ENCODE measurements at regions not wholly inside any gene's neighbourhood (a gene's known extent, or its start where the extent isn't known, plus 50 kb on each side); places are given as distances from the start of the nearest gene placed in this dataset.

DNA sequence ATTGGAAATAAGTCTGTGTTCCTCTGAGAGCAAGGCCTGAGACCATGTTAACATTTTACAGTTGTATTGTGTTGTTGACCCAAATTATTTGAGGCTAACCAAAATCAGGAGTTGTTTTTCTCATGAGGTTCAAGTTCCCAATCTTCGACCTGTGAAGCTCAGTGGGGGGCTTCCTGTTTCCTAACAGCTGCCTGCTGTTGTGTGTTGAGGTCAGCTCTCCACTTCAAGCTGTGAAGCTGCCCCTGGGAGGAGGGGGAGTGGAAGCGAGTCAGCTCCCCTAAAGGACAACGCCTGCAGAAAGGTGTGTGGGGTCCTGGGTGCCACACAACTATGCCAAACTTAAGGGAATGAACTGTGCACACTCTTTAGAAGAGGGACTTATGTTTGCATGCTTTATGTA, 295.5 kb downstream of the IRX1 start:
- DNase-seq: no peak

DNA sequence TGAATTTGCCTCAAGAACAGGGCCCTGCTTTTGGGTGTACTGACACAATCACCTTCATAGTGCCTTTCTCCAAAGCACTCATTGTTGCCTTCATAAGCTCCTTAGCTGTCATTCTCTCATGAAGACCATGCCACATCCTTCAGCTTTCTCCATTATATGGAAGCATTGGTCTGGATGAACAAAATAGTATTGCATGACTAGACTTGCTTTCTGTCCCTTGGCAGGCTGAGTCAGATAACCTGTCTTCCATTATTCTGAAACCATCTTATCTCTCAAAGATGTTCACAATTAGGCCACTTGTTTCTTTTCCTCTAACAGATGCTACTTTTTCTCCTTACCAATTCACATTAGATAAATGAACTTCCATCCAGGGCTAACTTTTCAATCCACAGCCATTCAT, 297.9 kb downstream of the IRX1 start:
- DNase-seq: no peak

DNA sequence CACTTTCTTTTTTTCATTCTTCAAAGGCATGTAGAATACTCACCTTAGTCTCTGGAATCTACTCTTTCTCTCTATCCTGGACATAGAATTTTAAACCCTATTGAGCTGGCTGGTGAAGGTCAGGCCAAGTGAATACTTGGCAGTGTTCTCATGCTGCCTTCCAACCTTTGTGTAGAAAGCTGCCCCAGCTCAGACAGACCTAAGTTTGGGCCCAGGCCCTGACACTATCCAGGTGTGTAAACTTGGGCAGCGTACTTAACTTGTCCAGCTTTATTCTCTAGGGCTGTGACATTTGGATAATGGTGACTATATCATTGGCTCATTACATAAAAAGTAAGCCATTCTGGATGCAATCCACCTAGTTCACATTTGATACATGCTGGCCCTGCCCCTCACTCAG, 298.3 kb downstream of the IRX1 start:
- DNase-seq: no peak

DNA sequence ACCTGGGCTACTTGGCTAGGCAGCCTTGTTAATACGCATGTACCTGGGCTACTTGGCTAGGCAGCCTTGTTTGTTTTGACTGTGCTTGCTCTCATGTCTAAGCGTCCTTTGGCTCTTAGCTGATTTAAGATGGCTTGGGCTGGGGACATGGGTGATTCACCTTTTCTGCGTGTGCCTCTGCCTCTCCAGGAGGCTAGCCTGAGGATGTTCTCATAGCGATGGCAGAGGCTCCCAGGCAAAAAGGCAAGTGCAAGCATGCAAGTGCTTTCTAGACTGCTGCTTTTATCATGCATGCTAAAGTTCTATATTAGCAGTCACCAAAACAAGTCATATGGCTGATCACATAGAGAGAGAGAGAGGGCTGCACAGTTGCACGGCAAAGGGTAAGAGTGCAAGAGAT, 300.5 kb downstream of the IRX1 start:
- DNase-seq: no peak

DNA sequence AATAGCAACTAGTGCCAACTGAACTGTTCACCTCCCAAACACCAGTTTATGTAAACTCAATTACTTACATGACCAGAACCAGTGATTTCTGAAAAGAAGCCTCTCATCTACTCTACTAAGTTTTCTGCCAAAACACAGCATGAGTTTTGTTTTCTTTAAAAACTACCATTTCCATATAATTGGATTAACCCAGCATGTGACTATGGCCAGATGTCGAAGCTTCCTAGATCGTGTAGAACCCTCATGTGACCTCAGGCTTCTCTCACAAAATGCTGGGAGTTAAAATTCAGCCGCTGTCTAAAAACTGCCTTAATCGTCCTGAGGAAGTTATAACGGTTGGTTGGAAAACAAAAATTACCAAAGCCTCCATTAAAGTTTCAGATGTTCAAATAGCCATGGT, 303.5 kb downstream of the IRX1 start:
- no peak for DNase-seq

DNA sequence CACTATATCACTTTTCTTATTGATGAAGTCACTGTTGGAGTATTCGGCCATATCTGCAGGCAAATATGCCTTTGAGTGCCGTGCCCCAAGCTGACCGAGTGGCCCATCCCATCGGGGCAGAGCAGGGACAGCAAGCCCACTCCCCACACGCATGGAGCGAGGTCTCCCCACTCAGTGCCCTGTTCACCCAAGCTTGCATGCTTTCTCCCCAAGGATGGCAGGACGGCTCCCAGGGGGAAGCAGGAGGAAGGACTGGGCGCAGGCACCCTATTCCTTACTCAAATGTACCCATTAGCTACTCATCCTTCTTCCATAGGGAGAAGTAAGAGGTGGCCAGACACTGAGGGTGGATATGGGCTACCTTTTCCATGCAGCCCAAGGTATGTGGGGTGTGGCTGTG, 309.0 kb downstream of the IRX1 start:
- DNase-seq: no peak

DNA sequence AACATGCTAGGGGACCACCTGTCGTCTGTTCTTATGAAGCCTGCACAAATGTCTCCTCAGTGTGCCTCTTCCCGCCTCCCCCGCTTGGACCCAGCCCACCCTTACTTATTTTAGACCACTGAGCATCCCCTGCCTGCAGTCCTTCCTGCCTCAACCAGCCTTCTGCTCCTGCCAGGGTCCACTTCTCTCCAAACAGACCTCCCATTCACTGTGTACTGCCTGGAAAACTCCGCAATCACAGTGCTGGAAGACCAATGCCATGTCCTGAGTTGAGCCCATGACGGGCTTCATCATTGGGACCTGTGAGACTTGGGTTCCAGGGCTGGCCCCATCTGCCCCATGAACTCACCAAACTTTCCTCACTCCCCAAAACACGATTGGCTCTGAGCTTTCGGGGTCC, 309.4 kb downstream of the IRX1 start:
- DNase-seq: no peak

DNA sequence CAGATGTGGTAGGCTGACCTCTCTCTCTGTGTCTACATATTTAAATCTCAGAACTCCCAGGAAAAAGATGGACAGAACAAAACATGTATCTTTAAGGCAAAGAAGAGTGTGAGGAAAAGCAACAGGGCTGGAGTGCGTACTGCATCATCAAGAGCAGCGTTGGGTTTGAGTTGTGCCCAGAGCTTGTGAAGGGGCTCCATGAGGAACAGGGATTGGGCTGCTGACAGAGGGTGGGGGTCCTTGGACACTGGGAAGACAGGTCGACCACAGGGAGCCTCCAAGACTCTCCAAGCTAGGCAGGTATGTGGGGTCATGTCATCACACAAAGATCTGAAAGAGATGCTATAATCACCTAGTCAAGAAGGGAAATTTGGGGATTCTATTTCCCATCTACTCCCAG, 309.9 kb downstream of the IRX1 start:
- no peak for DNase-seq

DNA sequence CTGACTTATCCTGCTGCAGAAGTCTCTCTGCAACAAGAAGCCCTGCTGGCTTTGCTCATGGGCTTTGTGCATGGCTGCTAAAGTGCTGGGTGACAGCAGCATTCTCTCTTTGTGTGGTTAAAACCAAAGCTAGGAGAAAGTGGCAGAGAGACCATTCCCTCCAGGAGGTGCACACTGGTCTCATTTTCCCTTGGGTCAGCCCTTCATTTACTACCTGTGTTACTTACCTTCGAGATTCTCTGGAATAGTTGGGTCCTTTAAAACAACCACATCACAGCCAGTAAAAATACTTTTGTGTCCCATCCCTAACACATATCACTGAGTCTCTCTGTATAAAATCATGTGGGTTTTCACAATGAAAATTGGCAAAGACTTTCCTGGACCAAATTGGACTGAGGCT, 315.5 kb downstream of the IRX1 start:
- no peak for DNase-seq

DNA sequence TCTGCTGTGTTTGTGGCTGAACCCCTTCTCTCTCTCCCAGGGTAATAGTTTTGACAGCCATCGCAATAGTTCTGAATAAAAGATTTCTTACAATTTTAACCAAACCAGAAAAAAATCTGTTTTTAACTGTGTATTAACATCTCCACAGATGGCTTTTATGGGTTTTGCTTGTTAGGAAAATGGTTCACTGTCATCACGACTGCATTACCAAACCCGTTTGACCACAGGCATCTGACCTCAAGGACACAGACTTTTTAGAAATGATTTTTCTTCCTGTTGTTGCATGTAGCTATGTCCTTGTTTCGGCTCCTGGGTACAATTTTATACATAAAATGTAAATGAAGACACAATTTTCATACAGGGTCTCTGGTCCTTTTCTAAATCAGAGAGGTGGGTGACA, 316.1 kb downstream of the IRX1 start:
- DNase-seq: no peak

DNA sequence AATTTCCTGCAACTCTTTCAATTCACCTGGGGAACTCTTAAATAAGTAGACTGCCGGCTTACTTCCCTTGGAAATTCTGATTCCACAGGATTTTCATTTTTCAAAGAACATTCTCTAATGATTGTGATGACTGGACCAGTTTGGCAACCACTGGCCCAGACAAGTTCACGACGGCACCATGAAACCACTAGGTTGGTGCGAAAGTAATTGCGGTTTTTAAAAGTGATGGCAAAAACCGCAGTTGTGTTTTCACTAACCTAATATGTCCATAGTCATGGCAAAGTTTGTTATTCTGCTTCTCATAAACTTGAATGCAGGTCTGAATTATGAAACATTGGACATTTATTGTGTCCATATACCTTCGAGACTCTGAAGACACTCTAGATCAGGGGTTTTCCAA, 317.2 kb downstream of the IRX1 start:
- no peak for DNase-seq

DNA sequence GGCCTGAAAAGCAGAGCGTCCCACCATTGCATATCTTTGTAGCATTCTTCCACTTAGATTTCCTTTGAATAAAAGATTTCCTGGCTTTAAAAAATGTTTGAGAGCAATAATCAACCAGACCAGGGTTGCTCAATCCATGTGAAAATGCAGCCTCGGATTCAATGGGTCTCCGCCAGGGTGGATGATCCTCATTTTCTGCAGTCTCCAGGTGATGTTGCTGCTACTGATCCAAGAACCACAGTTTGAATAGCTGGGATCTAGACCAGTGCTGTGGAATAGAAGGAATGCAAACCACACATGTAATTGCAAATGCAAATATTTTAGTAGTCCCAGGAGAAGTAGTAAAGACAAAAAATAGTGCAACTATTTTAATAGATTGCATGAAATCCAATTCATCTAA, 317.6 kb downstream of the IRX1 start:
- no peak for DNase-seq

DNA sequence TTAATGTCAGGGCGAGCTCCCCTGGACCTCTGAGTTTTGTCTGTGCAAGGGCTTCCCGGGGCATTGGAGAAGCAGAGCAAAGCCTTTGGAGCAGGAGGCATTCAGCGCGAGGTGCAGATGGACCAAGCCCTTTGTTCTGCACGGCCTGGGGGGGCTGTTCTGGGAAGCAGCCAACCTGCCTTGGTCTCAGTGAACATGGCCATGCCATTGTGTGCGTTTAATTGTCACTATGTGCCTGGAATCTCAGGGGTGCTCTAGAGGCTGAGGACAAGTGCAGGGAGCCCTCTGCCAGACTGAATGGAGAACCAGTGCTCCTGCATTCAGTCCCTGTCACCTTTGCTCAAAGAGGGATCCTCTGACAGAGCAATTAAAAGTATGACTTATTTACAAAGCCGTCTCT, 329.4 kb downstream of the IRX1 start:
- DNase-seq: no peak

DNA sequence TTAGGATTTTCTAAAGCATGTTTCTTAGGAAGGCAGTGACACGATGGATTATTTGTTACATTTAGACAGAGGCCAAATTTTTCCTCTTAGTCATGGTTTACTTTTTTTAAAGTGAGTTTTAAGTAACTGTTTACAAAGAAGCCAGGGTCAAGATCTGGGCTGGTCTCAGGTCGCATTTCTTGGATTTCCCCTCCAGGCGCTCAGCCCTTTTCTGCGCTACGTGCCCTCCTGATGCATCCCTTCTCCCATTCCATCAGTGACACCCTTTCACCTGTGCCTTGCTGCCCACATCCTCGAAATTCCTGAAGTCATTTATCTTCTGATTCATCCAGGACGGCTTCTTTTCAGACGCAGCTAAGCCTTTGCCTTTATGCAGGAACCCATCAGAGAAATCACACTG, 330.3 kb downstream of the IRX1 start:
- DNase-seq: no peak

DNA sequence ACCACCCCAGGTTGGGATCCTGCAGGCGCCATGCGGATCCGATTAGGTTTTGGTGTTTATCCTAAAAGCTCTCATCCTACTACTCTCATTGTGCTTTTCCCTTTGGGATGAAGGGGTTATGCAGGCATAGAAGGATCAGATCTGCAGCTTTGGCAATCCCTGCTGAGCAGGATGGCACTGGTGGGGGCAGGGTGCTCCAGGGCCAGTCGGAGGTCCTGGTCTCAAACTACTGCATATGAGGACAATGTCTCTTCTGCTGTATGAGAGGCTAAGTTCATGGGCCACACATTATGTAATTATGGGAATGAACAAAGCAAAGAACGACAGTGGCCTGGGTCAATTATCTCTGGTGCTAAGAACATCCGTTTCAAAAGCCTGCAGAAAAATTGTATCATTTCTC, 334.2 kb downstream of the IRX1 start:
- no peak for DNase-seq

DNA sequence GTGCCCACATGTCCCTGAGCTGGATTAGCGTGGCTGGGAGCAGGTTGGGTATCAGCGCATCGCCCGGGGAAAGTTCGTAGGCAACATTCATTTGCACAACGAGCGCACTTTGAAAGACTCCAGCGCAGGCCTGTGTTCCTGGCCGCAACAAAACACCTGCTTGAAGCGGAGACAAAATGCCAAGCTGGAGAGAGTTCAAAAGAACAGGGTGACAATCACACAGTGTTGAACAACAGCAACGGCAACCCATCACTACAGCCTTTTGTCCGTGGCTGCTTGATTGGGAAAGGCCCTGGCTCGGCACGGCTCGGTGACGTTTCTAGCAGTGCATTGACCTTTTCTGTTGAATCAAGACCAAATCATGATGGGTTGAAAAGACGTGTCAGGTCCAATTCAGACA, 336.3 kb downstream of the IRX1 start:
- no peak for DNase-seq

DNA sequence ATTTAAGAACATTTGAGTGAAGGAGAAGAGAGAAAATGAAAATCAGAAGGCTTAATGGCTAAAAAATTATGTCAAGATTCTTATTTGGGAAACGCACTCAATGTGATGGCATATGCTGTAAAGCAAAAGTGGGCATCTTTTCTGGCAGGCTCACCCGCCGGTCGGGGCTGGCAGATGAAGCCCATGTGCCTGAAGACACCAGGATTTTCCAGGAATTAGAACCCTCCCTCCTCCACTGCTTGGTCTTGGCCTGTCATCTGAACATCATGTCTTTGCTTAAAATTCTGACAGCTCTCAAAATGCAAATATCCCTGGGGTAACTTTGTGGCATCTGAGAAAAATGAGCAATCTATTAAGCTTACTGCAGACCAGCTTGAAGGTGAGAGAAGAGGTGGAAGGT, 337.9 kb downstream of the IRX1 start:
- DNase-seq: no peak

DNA sequence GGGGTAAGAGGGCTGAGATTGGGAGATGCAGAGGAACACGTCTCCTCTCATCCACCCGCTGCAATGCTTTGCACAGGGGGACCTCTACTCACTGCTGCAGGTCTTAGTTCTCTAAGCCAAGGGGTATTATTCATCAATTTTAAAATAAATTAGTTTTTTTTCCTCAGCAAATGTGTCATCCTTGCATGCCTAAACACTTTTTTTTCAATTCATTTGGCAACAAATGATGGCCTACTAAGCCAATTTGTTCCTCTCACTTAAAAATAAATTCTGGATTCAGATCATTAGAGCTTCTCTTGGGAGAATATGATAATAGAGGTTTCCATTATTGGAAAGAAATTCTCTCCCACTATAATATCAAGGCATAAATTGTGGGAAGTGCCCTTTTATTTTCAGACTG, 338.3 kb downstream of the IRX1 start:
- no peak for DNase-seq

DNA sequence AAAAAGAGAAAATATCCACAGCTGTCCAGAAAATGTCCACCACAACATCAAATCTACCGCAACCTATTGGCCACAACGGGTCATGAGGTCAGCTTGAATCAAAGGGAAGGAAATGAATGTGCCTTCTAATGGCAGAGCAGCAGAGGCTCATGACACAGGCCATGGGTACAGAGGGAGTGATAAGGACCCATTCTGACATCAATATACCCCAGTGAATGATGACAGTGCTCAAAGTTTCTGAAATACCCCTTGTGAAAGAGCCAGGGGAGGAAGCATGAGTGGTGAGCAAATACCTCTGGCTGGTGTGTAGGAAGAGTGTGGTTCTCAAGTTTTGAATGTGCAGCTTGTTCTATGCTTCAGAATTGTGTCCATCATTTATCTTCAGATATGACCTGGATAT, 348.2 kb downstream of the IRX1 start:
- no peak for DNase-seq

DNA sequence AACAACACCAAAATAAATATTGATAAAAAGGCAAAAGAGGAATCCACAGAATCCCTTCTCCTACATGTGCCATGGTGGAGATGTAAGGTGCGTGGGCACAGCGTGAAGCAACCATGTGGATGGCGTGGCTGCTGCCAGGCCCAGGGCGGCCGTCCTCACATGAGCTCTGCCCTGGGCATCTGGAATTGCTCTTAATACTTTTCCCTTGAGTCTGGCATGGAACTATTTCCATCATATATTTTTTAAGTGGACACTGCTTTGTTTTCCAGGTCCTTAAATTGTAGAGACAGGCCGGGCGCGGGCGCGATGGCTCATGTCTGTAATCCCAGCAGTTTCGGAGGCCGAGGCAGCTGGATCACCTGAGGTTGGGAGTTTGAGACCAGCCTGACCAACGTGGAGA, 349.3 kb downstream of the IRX1 start:
- DNase-seq: no peak

DNA sequence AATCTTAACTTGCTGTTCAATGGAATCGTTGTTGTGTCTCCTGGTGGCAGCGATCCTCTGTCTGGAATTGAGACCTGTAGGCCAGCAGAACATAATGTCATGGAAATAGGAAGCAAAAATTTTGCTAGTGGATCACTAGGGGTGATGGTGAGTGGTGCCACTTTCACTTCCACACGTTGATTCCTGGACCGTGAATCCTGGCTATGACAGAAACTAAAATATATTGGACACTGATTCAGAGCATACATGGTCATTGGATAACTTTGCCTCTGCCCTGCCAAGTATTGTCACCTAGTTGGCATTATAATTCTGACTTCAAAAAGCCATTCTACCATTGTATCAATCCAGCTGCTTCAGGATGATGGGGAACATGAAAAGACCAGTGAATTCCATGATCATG, 353.2 kb downstream of the IRX1 start:
- no peak for DNase-seq

DNA sequence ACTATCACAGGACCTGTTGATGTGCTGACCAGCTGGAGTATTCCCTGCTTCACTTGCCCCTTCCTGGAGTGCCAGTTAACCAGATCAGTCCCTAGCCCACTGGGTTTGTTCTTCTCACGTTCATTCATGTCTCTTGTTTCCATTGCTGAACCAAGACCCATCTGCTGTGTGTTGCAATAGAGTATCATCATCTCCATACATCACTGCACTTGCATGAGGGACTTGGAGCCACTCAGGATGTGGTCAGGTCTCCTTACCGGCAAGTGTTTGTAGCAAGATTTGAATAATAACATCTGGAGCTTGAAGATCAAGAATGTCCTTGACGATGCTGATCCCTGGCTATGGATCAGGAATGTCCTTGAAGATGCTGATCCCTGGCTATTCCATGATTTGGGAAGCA, 358.6 kb downstream of the IRX1 start:
- DNase-seq: no peak

DNA sequence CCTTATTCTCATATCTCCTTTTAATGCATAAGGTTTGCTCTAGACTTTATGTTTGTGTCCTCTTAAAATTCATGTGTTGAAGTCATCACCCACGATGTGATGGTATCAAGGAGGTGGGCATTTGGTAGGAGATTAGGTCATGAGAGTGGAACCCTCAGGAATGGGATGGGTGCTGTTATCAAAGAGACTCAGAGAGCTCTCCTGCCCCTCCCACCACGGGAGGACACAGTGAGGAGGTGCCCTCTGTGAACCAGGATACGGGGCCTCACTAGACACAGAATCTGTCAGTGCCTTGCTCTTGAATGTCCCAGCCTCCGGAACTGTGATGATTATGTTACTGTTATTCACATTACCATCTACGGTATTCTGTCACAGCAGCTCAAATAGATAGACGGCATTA, 359.0 kb downstream of the IRX1 start:
- no peak for DNase-seq

DNA sequence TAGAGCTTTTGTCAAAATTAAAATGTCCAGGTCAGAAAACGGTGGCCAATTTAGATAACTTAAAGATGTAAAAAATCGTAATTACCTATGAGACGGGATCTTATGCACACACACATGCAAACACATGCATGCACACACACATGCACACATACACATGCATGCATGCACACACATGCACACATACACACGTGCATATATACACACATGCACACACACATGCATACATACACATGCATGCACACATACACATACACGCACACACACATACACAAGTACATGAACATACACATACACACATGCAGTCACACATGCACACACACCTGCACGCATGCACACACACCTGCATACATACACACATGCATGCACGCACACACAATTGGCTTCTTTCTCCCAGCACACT, 362.0 kb downstream of the IRX1 start:
- DNase-seq: no peak

DNA sequence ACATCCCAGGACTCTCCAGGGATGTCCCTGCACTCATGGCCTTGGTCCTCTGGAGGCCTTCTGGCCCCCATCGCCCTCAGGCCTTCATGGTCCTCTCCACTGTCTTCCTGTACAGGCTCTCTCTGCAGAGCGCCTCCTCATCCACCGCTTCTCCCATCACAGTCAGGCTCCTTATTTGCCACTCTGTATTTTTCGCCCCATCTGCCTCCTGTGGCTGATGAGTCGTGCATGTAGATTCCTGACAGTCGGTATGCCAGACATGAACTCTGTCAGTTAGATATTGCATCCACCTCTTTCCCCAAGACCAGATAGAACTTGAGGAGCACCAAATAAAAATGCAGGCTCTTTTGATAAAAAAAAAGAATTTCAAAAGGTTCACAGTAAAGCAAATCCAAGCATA, 362.8 kb downstream of the IRX1 start:
- DNase-seq: no peak

DNA sequence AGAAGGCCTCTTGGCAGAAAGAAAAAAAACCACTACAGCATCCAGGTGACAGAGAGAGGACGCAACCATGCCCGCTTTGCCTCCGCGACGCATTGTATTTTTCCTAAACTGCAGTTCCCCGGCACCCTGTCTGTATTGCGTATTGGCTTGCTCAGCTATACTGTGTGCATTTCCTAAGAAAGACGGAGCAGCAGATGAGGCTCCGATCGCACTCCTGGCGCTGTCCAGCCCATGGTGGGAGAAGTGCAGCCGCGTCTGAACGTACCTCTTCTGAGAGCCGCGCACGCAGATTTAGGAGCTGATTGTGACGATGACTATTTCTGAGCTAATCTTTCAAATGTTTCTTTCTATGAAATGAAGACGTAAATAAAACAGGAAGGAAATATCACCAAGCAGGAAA, 366.5 kb downstream of the IRX1 start:
- no peak for DNase-seq

DNA sequence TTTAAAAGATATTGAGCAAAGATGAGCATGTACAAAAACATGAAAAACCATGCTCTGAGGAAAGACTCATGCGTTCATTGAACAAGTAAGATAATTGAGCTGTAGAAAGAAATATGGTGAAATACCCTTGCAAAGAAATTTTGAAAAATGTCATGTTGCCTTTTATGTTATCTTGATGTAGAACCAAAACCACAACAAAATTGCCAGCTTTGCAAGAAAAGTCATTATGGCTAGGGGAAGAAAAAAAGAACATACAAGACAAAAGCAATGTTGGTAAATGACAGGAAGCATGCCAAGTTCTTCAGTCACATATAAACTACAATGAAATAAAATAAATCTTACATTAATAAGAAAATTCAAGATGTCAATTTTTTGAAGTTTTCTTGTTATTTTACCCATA, 368.0 kb downstream of the IRX1 start:
- no peak for DNase-seq

All from CD4-positive, alpha-beta T cell treated with Interleukin-17A for 1 hour (primary cell).